Nephron (organoid): ENCODE measurements at regions not wholly inside any gene's neighbourhood (a gene's known extent, or its start where the extent isn't known, plus 50 kb on each side); places are given as distances from the start of the nearest gene placed in this dataset.
"Not testable (repeated sequence)": the region's sequence is repeated elsewhere in the genome, so short reads cannot be mapped to it uniquely, and the experiment has no call there.

ENCODE experiments used
- H3K27ac Mint-ChIP-seq, 3 experiments: 2 replicates each; pipeline ENCODE4 v1.8.0; 2020; ENCODE audit warnings: mixed read lengths in 3 of 3, mild to moderate bottlenecking in 2 of 3, moderate library complexity in 1 of 3
- H3K27me3 Mint-ChIP-seq: 2 replicates; pipeline ENCODE4 v1.8.0; 2021; ENCODE audit warnings: low read depth, mild to moderate bottlenecking, moderate library complexity, mixed read lengths
- H3K36me3 Mint-ChIP-seq: 2 replicates; pipeline ENCODE4 v1.8.0; 2020; ENCODE audit warnings: low read depth, mixed read lengths
- H3K4me1 Mint-ChIP-seq: 2 replicates; pipeline ENCODE4 v1.8.0; 2020; ENCODE audit warnings: mixed read lengths
- H3K4me3 Mint-ChIP-seq, 3 experiments: 2 replicates each; pipeline ENCODE4 v1.8.0; 2020; ENCODE audit warnings: mild to moderate bottlenecking in 3 of 3, mixed read lengths in 3 of 3, moderate library complexity in 2 of 3
- H3K9me3 Mint-ChIP-seq: 2 replicates; pipeline ENCODE4 v1.8.0; 2020; ENCODE audit warnings: mixed read lengths
- TF ChIP-seq, protein P1 (sequence below), 3 experiments: fragments of 200-600 bp; sonication (generic); IDR thresholded peaks; one replicate each; pipeline ENCODE4 v1.5.0; 2021; ENCODE audit warnings: antibody characterized with exemption in 3 of 3; ENCODE audit not compliant: unreplicated experiment in 3 of 3

DNA sequence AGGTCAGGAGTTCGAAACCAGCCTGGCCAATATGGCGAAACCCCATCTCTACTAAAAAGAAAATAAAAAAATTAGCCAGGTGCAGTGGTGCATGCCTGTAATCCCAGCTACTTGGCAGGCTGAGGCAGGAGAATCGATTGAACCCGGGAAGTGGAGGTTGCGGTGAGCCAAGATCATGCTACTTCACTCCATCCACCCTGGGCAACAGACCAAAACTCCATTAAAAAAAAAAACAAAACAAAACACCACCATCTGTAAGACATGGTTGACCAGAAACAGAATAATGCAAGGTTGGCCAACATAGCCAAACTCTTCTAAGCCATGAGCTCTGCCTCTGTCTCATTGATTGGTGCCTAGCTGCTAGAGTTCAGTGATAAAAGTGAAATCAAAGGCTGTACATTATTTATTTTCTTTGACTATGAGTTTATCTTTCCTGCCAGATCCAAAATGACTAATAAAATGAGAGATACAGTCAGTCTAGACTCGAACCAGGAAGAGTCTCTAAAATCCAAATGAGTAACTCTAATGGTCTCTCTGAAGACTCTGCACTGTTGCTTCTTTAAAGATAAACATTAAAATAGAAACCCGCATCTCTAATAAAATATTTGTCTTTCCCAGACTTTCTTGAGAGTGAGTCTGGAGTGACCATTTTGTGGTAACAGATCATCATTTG, 404.7 kb downstream of the DAD1 start:
- Mint-ChIP-seq H3K4me1 (no peaks in the 10 kb centered on the region), H3K27me3 (no peaks in the 10 kb centered on the region), H3K4me3 (no peak overlapping the region), H3K36me3 (no peaks in the 10 kb centered on the region), H3K9me3 (no peaks in the 10 kb centered on the region), H3K27ac (no peak overlapping the region)
- TF ChIP-seq, protein P1, sequence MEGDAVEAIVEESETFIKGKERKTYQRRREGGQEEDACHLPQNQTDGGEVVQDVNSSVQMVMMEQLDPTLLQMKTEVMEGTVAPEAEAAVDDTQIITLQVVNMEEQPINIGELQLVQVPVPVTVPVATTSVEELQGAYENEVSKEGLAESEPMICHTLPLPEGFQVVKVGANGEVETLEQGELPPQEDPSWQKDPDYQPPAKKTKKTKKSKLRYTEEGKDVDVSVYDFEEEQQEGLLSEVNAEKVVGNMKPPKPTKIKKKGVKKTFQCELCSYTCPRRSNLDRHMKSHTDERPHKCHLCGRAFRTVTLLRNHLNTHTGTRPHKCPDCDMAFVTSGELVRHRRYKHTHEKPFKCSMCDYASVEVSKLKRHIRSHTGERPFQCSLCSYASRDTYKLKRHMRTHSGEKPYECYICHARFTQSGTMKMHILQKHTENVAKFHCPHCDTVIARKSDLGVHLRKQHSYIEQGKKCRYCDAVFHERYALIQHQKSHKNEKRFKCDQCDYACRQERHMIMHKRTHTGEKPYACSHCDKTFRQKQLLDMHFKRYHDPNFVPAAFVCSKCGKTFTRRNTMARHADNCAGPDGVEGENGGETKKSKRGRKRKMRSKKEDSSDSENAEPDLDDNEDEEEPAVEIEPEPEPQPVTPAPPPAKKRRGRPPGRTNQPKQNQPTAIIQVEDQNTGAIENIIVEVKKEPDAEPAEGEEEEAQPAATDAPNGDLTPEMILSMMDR (IDR thresholded peaks at IDR 0.05; ENCODE audit: unreplicated experiment in 3 of 3): no peak

DNA sequence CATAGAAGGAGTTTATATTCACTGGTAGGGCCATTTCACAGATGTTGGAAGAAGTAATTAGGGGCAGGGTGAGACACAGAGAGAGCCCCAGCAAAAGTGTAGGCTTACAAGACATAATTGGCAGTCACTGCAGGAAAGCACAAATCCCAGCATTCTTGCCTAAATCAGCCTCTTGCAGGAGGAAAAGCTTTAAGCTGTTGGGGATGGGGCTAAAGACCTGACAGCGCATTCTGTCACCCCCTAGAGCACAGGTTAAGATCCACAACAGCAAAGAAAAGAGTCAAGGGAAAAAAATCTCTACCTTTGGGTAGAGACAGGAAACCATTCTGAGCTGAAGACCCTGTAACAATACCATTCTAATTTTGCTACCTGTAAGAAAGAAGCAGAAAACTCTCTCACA, 409.0 kb downstream of the DAD1 start:
- Mint-ChIP-seq H3K27ac (no peak overlapping the region), H3K4me1 (no peaks in the 10 kb centered on the region), H3K9me3 (no peaks in the 10 kb centered on the region), H3K4me3 (no peak overlapping the region), H3K36me3 (no peaks in the 10 kb centered on the region), H3K27me3 (no peaks in the 10 kb centered on the region)
- TF ChIP-seq, protein P1 (IDR thresholded peaks at IDR 0.05; ENCODE audit: unreplicated experiment in 3 of 3): no peak

DNA sequence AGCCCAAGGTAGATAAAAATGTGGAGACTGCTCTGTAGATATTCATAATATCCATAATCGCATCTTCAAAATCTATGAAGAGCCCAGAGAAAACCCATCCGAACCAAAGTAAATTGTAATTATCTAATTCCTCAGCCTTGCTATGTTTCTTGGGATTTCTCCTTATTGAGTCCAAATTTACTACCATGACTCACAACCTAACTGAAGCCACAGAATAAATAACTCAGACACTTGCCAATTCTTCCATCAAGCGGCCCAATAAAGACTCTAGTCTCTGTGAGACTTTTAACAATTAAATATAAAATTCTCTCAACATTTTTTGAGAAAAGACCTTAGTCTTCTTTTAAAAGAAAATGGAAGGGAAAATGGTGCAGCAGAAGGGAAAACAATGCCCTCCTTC, 409.8 kb downstream of the DAD1 start:
- no peaks in the 10 kb centered on the region for H3K9me3 Mint-ChIP-seq
- H3K27me3 Mint-ChIP-seq: no peaks in the 10 kb centered on the region
- H3K4me1 Mint-ChIP-seq: no peaks in the 10 kb centered on the region
- H3K27ac Mint-ChIP-seq: no peak overlapping the region
- TF ChIP-seq, protein P1 (IDR thresholded peaks at IDR 0.05; ENCODE audit: unreplicated experiment in 3 of 3): no peak
- no peaks in the 10 kb centered on the region for H3K36me3 Mint-ChIP-seq
- no peak overlapping the region for H3K4me3 Mint-ChIP-seq

DNA sequence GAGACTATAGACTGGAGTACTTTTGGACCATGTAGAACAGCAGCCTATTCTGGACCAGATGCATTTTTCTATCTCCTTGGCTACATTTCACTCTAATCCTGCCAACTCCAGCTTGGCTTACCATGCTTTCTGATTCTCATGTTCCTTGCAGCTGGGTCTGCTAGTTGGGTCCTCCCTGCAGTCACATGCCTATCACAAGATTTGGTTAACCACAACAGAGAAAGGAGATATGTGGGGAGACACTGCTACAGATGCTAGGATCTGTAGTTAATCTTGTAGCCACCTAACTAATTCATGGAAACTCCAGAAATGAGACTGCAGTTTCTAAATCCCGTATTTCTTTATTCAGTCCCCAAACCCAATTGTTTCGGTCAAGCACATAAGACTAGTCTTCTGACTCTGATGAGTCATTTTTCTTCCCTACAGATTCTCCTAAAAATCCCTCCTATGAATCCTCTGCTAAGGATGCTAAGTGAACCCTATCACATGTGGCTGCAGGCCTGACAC, 410.6 kb downstream of the DAD1 start:
- no peak overlapping the region for H3K4me3 Mint-ChIP-seq
- no peaks in the 10 kb centered on the region for H3K4me1 Mint-ChIP-seq
- no peak overlapping the region for H3K27ac Mint-ChIP-seq
- TF ChIP-seq, protein P1 (IDR thresholded peaks at IDR 0.05; ENCODE audit: unreplicated experiment in 3 of 3): no peak
- H3K36me3 Mint-ChIP-seq: no peaks in the 10 kb centered on the region
- H3K27me3 Mint-ChIP-seq: no peaks in the 10 kb centered on the region
- H3K9me3 Mint-ChIP-seq: no peaks in the 10 kb centered on the region

DNA sequence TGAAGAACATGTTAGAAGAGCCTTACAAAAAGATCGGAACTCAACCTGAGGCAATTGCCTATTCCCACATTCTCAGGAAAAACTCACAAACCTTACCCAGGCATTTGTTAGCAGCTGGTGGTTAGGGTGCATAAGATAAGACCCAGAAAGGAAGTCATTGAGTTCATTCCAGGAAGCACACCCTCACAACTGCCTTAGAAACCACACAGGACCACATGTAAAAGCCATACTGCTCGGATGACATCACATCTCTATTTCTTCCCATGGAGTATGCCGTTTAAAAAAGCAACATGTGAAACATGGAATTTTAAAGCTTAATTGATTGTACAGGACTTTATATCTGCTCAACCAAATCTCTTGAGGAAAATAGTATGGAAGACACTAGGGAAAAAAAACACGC, 411.2 kb downstream of the DAD1 start:
- H3K27me3 Mint-ChIP-seq: no peaks in the 10 kb centered on the region
- H3K36me3 Mint-ChIP-seq: no peaks in the 10 kb centered on the region
- H3K27ac Mint-ChIP-seq: no peak overlapping the region
- H3K4me1 Mint-ChIP-seq: no peaks in the 10 kb centered on the region
- no peaks in the 10 kb centered on the region for H3K9me3 Mint-ChIP-seq
- no peak overlapping the region for H3K4me3 Mint-ChIP-seq
- TF ChIP-seq, protein P1 (IDR thresholded peaks at IDR 0.05; ENCODE audit: unreplicated experiment in 3 of 3): no peak

DNA sequence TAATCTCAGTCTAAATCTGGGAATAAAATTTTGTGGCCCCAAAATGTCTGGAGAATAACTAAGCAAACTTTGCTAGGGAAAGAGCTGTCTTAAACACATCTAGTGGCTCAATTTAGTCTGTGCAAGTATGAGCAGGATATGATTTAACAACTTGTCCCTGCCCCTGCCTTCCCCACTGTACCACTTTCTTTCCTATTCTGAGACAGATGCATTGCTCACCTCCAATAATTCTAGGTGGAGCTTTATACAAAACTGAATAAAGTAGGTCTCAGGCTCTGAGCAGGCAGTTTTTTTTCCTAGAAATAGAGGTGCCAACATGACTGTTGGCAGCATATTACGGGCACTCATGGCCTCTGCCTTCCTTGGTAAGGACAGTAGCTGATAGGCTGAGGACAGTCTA, 412.1 kb downstream of the DAD1 start:
- no peaks in the 10 kb centered on the region for H3K4me1 Mint-ChIP-seq
- H3K36me3 Mint-ChIP-seq: no peaks in the 10 kb centered on the region
- H3K9me3 Mint-ChIP-seq: no peaks in the 10 kb centered on the region
- no peaks in the 10 kb centered on the region for H3K27me3 Mint-ChIP-seq
- peak overlapping the region in 1 of 3 experiments; percentile 4 for H3K27ac Mint-ChIP-seq
- TF ChIP-seq, protein P1 (IDR thresholded peaks at IDR 0.05; ENCODE audit: unreplicated experiment in 3 of 3): no peak
- H3K4me3 Mint-ChIP-seq: no peak overlapping the region

DNA sequence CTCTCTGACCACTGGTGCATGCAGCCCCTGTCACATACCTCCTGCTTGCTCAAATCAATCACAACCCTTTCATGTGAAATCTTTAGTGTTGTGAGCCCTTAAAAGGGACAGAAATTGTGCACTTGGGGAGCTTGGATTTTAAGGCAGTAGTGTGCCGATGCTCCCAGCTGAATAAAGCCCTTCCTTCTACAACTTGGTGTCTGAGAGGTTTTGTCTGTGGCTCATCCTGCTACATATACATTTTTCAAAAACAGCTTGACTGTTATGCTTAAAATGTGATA, 413.8 kb downstream of the DAD1 start:
- H3K27ac Mint-ChIP-seq: peak overlapping the region; percentile 41 to 79 (median 56)
- H3K4me1 Mint-ChIP-seq, H3K36me3 Mint-ChIP-seq, H3K9me3 Mint-ChIP-seq, H3K4me3 Mint-ChIP-seq, H3K27me3 Mint-ChIP-seq: not testable (repeated sequence)
